HCT116 (cell line): ENCODE measurements at regions not wholly inside any gene's neighbourhood (a gene's known extent, or its start where the extent isn't known, plus 50 kb on each side); places are given as distances from the start of the nearest gene placed in this dataset.

Experiments
- ATAC-seq: fragments of 200-7000 bp; cut with Tn5 transposase; 2 replicates; pipeline ENCODE4 v1.9.1; 2020; ENCODE audit warnings: mild to moderate bottlenecking, moderate library complexity
- BruUV-seq: library from RNA; stranded (reverse); fragments of 400-500 nt; replicated peaks from 2 replicates; lab custom pipeline; 2021; lab: Mats Ljungman, UMichigan
- CTCF ChIA-PET: fragments of 300-600 bp; sonication (Branson Sonifier 250); formaldehyde crosslinking; loops from one replicate; lab custom pipeline; 2021; ENCODE audit warnings: antibody characterized with exemption; lab: Charles Lee
- POLR2A ChIA-PET: fragments of 300-600, 350-600 bp; sonication (Branson Sonifier 250); formaldehyde crosslinking; loops from one replicate; lab custom pipeline; 2021; ENCODE audit warnings: antibody characterized with exemption; lab: Charles Lee
- RAD21 ChIA-PET, 2 experiments: fragments of 300-600 bp; sonication (Branson Sonifier 250); formaldehyde crosslinking; loops; one replicate each; lab custom pipeline; 2023; ENCODE audit warnings: low total read pairs in 2 of 2; ENCODE audit not compliant: uncharacterized antibody in 2 of 2, unreplicated experiment in 2 of 2, low non-redundant PET in 1 of 2; lab: Charles Lee
- DNase-seq: peaks from one replicate; pipeline ENCODE4 v3.0.0-alpha.2; 2010; ENCODE audit warnings: low read depth, low spot score
- H2AFZ ChIP-seq: fragments of 200-600 bp; shearing (Covaris generic), sonication (generic); 2 replicates; pipeline ENCODE4 v1.6.1; 2017; ENCODE audit warnings: low read depth, mixed run types, mixed read lengths, antibody characterized with exemption, low read length; ENCODE audit not compliant: poor library complexity, severe bottlenecking
- H3K27ac ChIP-seq: 2 replicates; pipeline ENCODE4 v1.5.1; 2012; ENCODE audit warnings: low read depth, low read length
- H3K27me3 ChIP-seq: fragments of 200-600 bp; sonication (generic); 2 replicates; pipeline ENCODE4 v1.6.1; 2016; ENCODE audit warnings: mixed run types, low read length, mixed read lengths; ENCODE audit not compliant: insufficient read depth
- H3K36me3 ChIP-seq, 2 experiments: fragments of 200-500 bp in 1 of 2; fragments of 200-600 bp in 1 of 2; sonication (Bioruptor generic) in 1 of 2; sonication (generic) in 1 of 2; 2 replicates each; pipeline versions ENCODE4 v1.5.1 to v1.6.1; 2014 to 2016; ENCODE audit warnings: low read length in 2 of 2, inconsistent platforms in 1 of 2, mixed read lengths in 1 of 2, mixed run types in 1 of 2; ENCODE audit not compliant: insufficient read depth in 2 of 2, control insufficient read depth in 1 of 2
- H3K4me1 ChIP-seq, 2 experiments: fragments of 200-600 bp in 1 of 2; sonication (generic) in 1 of 2; 2 replicates each; pipeline versions ENCODE4 v1.5.1 to v1.6.1; 2012 to 2017; ENCODE audit warnings: low read length in 2 of 2, inconsistent platforms in 1 of 2, mild to moderate bottlenecking in 1 of 2, mixed read lengths in 1 of 2, mixed run types in 1 of 2, moderate library complexity in 1 of 2; ENCODE audit not compliant: insufficient read depth in 2 of 2, control insufficient read depth in 1 of 2
- H3K4me2 ChIP-seq: fragments of 200-600 bp; sonication (generic); 2 replicates; pipeline ENCODE4 v1.6.1; 2017; ENCODE audit warnings: mixed run types, low read length, mixed read lengths
- H3K4me3 ChIP-seq, 2 experiments: fragments of 200-600 bp in 1 of 2; sonication (generic) in 1 of 2; replicated peaks in 1 of 2; 2 replicates each; pipeline ENCODE4 v1.5.1; 2011 to 2016; ENCODE audit warnings: low read length in 2 of 2, control low read depth in 1 of 2, low read depth in 1 of 2, mild to moderate bottlenecking in 1 of 2, mixed read lengths in 1 of 2, mixed run types in 1 of 2
- H3K79me2 ChIP-seq: fragments of 200-600 bp; sonication (generic); 2 replicates; pipeline ENCODE4 v1.6.1; 2017; ENCODE audit warnings: mild to moderate bottlenecking, mixed run types, low read length, moderate library complexity, mixed read lengths; ENCODE audit not compliant: insufficient read depth
- H3K9ac ChIP-seq: fragments of 200-600 bp; sonication (generic); 2 replicates; pipeline ENCODE4 v1.6.1; 2016; ENCODE audit warnings: low read length, mixed read lengths
- H3K9me2 ChIP-seq: fragments of 200-600 bp; sonication (generic), shearing (Covaris generic); 2 replicates; pipeline ENCODE4 v1.6.1; 2017; ENCODE audit warnings: mixed run types, mild to moderate bottlenecking, moderate library complexity; ENCODE audit not compliant: insufficient read depth
- H3K9me3 ChIP-seq, 2 experiments: fragments of 200-500 bp in 1 of 2; fragments of 200-600 bp in 1 of 2; sonication (Bioruptor generic) in 1 of 2; sonication (generic) in 1 of 2; 2 replicates each; pipeline ENCODE4 v1.6.1; 2014 to 2017; ENCODE audit warnings: low read length in 2 of 2, mixed read lengths in 2 of 2, inconsistent platforms in 1 of 2, low read depth in 1 of 2, mild to moderate bottlenecking in 1 of 2, mixed run types in 1 of 2, moderate library complexity in 1 of 2; ENCODE audit not compliant: control insufficient read depth in 1 of 2, insufficient read depth in 1 of 2
- H4K20me1 ChIP-seq: fragments of 200-600 bp; sonication (generic), shearing (Covaris generic); 2 replicates; pipeline ENCODE4 v1.6.1; 2017; ENCODE audit warnings: mixed run types, mild to moderate bottlenecking, moderate library complexity; ENCODE audit not compliant: insufficient read depth
- ATF3 ChIP-seq: IDR thresholded peaks from 2 replicates; pipeline ENCODE4 v1.6.1; 2012
- CBX3 ChIP-seq: IDR thresholded peaks from 2 replicates; pipeline ENCODE4 v1.6.1; 2012; ENCODE audit warnings: low read depth
- CEBPB ChIP-seq: IDR thresholded peaks from 2 replicates; pipeline ENCODE4 v1.6.1; 2012; ENCODE audit warnings: low read depth
- ELF1 ChIP-seq: IDR thresholded peaks from 2 replicates; pipeline ENCODE4 v1.6.1; 2012; ENCODE audit warnings: low read depth, borderline replicate concordance
- EZH2 ChIP-seq: fragments of 200-600 bp; sonication (generic); IDR thresholded peaks from 2 replicates; pipeline ENCODE4 v1.6.1; 2017; ENCODE audit warnings: antibody characterized with exemption, mixed run types
- FOSL1 ChIP-seq: IDR thresholded peaks from 2 replicates; pipeline ENCODE4 v1.6.1; 2012; ENCODE audit warnings: low read depth
- JUND ChIP-seq: IDR thresholded peaks from 2 replicates; pipeline ENCODE4 v1.6.1; 2012
- POLR2A ChIP-seq: IDR thresholded peaks from 2 replicates; pipeline ENCODE4 v1.7.0; 2011; ENCODE audit warnings: borderline replicate concordance; ENCODE audit not compliant: insufficient read depth, insufficient read length; ENCODE audit errors: extremely low read depth
- POLR2AphosphoS5 ChIP-seq: IDR thresholded peaks from 2 replicates; pipeline ENCODE4 v1.6.1; 2011; ENCODE audit warnings: mild to moderate bottlenecking, low read depth, low read length, moderate library complexity
- RAD21 ChIP-seq: IDR thresholded peaks from 2 replicates; pipeline ENCODE4 v1.6.1; 2012; ENCODE audit warnings: low read depth, mild to moderate bottlenecking
- REST ChIP-seq: IDR thresholded peaks from 2 replicates; pipeline ENCODE4 v1.6.1; 2012; ENCODE audit warnings: low read depth
- SIN3A ChIP-seq: IDR thresholded peaks from 2 replicates; pipeline ENCODE4 v1.6.1; 2012; ENCODE audit warnings: low read depth
- SRF ChIP-seq: IDR thresholded peaks from 2 replicates; pipeline ENCODE4 v1.6.1; 2012; ENCODE audit warnings: low read depth
- TCF7L2 ChIP-seq: IDR thresholded peaks from 2 replicates; pipeline ENCODE4 v1.7.0; 2011; ENCODE audit warnings: borderline replicate concordance, inconsistent platforms; ENCODE audit not compliant: insufficient read depth, insufficient read length; ENCODE audit errors: extremely low read depth
- ZBTB33 ChIP-seq: IDR thresholded peaks from 2 replicates; pipeline ENCODE4 v1.6.1; 2011; ENCODE audit warnings: mild to moderate bottlenecking, low read length, moderate library complexity; ENCODE audit not compliant: insufficient replicate concordance; ENCODE audit errors: extremely low read depth
- ZFX ChIP-seq: fragments of 450-650 bp; IDR thresholded peaks from 2 replicates; pipeline ENCODE4 v1.6.1; 2017
- ZNF274 ChIP-seq: fragments of 200-500 bp; sonication (Bioruptor generic); IDR thresholded peaks from 2 replicates; pipeline ENCODE4 v1.6.1; 2014; ENCODE audit warnings: mild to moderate bottlenecking, low read depth, low read length, inconsistent platforms
- intact Hi-C: fragments of 100-400 bp; cut with micrococcal nuclease; formaldehyde crosslinking; loops from 2 replicates; pipeline ENCODE4 v1.10.0; 2022

- Histone ChIP-seq H3K9me2 (no peaks in the 10 kb centered on the region), H3K36me3 (no peaks in the 10 kb centered on the region), H3K27ac (no peak overlapping the region), H3K9ac (no peak overlapping the region), H3K4me2 (no peak overlapping the region), H3K79me2 (no peaks in the 10 kb centered on the region), H3K9me3 (no peaks in the 10 kb centered on the region), H2AFZ (no peak overlapping the region), H3K27me3 (peaks cover 4% of the 10 kb centered on the region), H4K20me1 (no peaks in the 10 kb centered on the region), H3K4me3 (no peak overlapping the region), H3K4me1 (no peaks in the 10 kb centered on the region)
- no TSS peak for BruUV-seq
- DNase-seq (no peak), ATAC-seq (no peak)
- intact Hi-C loops: no loop called here
- ChIA-PET POLR2A (no interaction called here), CTCF (no interaction called here)
- no peak for TF ChIP-seq POLR2AphosphoS5
- no peak for TF ChIP-seq ELF1
- TF ChIP-seq POLR2A: no peak
- TF ChIP-seq ATF3: no peak
- TF ChIP-seq EZH2: no peak
- TF ChIP-seq ZFX: no peak
- no peak for TF ChIP-seq SRF
- TF ChIP-seq JUND: no peak
- TF ChIP-seq CEBPB: no peak
- no peak for TF ChIP-seq RAD21
- TF ChIP-seq ZNF274: no peak
- TF ChIP-seq SIN3A: no peak
- TF ChIP-seq, all 23 proteins: peak for 0
- RAD21 ChIA-PET: no interaction called here
Measured at GRCh38 chr2:41743324-41743723, 304.5 kb upstream of the PKDCC start.

DNA sequence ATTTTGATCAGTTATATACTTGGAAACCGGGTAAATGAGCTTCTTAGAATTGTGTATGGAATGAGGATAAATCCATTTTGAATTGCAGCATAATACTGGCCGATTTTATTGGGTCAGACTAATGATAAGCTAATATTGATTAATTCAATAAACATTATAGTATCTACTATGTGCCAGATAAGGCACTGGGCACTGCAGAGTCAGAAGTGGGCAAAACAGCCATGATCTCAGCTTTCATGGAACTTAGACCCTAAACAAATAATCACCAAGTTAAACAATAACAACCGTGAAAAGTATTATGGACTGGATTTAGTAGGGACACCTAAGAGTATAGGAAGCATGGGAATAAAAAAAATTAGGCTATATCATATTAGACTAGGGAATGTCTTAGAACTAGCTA, 297.0 kb upstream of the PKDCC start:
- no peaks in the 10 kb centered on the region for H4K20me1 ChIP-seq

More for the DNA sequence above, 297.0 kb upstream of the PKDCC start:
- ChIA-PET CTCF (no interaction called here), POLR2A (no interaction called here), RAD21 (no interaction called here)
- ATAC-seq: no peak
- TF ChIP-seq JUND (no peak), ZFX (no peak), FOSL1 (no peak), CBX3 (no peak), ZBTB33 (no peak), CEBPB (no peak), REST (no peak), EZH2 (no peak), TCF7L2 (no peak)
- Histone ChIP-seq H3K36me3 (no peaks in the 10 kb centered on the region; a peak in 1 of 4 replicates), H3K4me3 (no peak overlapping the region), H3K27me3 (peaks cover 16% of the 10 kb centered on the region; the same call in 1 of the 2 replicates), H3K9ac (no peak overlapping the region), H3K4me2 (no peak overlapping the region), H3K9me3 (no peaks in the 10 kb centered on the region), H3K27ac (no peak overlapping the region), H2AFZ (no peak overlapping the region), H3K9me2 (no peaks in the 10 kb centered on the region), H3K4me1 (no peaks in the 10 kb centered on the region), H3K79me2 (no peaks in the 10 kb centered on the region)
- DNase-seq: no peak
- intact Hi-C loops: no loop called here
- no TSS peak for BruUV-seq
